NCI-H2081 treated with DMSO at 0.1 percent for 48 hours (cell line): ENCODE measurements at regions not wholly inside any gene's neighbourhood (a gene's known extent, or its start where the extent isn't known, plus 50 kb on each side); places are given as distances from the start of the nearest gene placed in this dataset.

ENCODE experiments used
- DNase-seq: peaks from one replicate; lab custom pipeline; 2025; lab: John Stamatoyannopoulos, UW

DNA sequence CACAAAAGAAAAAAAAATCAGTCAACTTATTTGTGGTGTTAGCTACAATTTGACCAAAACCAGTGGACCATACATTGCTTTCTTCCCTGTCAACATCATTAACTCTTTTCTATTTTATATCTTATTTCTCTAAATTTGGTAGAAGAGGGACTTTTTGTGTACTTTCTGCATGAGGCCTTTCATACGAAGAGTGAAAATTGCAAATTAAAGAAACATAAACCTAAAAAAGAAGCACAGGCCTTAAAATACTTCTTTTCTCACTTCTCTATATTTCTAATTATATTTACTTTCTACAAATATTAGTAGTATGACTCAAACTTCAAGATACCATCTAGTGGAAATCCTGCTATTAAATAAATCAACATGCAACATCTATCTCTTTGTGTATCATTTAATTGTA is 1073.4 kb upstream of the ZEB2 start:
- DNase-seq, result no peak

DNA sequence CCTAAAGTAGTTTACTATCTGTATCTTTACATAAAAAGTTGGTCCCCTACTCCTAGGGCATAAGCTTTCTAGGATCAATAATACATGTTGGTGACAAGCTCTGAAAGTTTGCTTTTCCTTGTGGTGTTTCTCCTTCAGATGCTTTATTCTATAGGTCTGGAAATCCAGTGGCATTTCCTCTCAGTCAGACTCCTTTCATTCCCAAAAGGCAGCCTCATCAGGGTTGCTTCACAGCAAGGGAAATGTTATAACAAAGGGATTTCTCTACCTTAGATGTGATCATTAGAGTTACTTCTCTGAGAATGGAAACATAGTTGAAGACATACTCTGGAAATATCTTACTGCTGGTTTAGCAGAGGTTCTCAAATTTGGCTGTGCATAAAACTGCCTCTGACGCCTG is 1072.4 kb upstream of the ZEB2 start:
- DNase-seq, result no peak

DNA sequence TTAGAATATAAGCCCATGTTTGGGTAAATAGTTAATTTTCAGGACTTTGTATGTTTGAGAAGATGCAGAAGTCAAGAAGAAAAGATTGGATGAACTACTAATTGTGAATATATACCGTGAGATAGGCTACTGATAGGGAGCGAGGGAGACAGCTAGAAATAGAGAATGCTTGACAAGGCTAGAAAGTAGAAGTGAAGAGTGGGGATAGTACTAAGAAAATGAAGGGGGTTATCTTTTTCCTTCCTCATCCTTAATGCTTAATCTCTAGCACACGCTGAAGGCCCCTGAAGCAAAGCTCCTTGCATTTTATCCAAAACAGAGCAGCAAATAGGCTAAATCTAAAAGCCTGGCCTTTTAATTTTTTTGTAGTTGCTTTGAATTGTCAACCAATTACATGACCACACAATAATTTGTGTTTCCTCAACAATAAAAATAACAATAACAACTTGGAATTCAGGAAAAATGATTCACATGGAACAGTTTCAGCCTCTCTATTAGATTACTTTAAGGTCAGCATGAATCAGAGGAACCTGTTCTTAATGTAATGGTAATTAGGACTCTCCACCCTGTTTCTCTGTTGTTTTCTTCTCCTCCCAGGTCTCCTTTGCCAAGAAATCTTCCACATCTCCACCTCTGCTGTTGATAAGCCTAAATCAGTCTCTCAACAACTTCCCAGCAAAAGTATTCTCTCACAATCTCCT is 1071.3 kb upstream of the ZEB2 start:
- DNase-seq, result no peak

DNA sequence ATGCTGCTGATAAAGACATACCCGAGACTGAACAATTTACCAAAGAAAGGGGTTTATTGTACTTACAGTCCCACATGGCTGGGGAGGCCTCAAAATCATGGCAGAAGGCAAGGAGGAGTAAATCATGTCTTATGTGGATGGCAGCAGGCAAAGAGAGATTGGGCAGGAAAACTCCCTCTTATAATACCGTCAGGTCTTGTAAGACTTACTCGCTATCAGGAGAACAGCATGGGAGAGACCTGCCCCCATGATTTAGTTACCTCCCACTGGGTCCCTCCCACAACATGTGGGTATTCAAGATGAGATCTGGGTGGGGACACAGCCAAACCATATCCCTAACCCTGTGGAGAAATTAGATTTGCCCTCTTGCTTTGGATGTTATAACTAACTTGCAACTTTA is 1068.0 kb upstream of the ZEB2 start:
- DNase-seq, result no peak

DNA sequence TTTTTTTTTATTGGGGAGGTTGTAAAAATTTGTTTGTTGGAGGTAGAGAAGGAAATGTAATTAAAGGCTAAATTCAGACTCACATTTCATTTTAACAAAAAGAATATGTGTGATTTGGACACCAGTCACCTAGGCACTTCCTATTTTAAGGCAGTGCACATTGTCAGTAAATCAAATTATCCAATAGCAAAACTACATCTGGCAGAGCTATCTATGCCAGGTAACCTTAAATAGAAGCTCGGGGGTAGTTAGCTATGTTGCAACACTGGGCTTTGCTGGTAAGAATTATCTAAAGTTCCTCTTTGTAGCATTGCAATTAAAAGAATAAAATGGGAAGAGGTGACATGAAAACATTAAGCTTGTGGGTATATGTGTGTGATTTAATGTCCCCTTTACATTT is 1064.4 kb upstream of the ZEB2 start:
- DNase-seq, result no peak

DNA sequence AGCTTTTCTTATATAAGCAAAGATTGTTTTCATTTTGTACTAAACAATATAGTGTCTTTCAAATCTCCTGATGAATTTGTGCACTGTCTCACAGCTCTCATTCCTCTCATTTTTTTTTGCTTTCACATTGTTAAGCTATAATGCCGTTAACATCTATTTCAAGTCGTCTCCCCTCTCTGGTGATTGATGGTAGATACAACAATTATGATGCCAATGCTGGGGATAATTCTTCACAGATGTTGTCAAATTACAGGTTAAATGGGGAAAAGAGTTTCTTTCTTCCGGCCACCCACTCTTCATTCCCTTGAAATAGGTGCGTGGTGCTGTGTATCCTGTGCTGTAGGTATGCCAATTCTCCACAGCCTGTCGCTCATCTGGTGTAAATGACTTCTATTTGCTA is 1053.7 kb upstream of the ZEB2 start:
- DNase-seq, result no peak

DNA sequence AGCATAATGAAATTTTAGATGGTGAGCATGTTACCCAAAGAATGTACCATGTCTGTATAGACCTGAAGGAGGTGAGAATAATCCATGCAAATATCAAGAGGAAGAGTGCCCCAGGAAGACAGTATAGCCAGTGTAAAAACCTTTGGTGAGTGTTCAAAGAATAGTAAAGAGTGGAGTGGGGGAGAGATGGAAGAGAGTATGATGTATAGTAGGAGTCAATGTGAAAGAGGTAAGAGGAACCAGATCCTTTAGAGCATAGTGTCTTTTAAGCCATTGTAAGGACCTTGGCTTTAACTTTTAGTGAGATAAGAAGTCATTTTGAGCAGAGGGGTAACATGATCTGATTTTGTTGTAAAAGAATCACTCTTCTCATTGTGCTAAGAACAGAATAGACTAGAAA is 1052.3 kb upstream of the ZEB2 start:
- no peak for DNase-seq

DNA sequence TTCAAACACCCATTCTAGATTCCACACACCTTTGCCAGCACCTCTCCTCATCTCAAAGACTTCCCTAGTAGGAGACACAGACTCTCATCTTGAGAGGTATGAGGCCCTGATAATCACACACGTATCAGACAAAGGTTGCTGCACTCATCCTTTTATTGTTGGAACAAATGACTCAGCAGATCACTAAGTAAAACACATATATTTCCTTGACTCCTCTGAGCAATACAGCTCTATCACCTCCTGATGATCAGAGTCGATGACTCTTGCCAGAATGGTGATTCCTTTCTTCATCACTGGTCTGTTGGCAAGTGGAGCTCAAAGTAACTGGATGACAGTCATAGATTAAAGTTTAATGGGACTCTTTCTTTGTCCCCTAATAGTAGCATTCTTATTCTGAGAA is 1049.2 kb upstream of the ZEB2 start:
- DNase-seq, result no peak

DNA sequence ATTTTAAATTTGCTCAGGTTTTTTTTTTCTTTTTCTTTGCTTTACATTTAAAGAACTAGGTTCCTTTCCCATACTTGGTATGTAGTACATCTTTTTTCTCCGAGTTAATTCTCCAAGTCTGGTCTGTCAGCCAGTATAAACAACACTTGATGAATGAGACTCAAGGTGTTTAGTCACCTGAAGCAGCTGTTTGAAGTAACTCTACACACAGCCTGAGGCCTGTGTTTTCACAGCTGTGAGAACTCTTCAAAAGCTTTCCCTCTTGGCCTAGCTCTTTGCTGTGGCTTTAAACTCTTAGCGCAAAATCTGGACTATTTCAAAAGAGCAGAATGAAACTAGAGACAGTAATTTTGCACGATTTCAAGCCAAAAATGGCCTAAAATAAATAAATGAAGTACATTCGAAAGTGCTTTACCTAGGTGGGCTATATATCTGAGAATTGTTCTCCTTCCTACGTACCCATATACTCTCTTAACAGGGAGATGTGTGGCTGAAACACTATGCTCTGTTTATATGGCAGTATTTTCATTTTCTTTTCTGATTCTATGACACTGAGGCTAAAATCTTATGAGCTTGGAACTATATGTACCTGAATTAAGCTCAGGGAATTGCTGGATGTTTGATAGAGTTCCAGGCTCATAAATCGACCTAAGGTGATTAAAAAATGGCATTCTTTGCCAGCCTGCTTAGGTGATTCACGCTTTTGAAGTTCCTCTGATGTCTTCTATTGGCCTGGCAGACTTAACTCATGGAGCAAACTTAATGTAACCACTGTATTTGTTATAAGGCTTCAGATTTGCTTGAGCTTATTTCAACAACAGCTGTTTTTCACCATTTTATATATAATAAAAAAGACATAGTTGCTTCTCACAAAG is 1044.1 kb upstream of the ZEB2 start:
- DNase-seq, result no peak

DNA sequence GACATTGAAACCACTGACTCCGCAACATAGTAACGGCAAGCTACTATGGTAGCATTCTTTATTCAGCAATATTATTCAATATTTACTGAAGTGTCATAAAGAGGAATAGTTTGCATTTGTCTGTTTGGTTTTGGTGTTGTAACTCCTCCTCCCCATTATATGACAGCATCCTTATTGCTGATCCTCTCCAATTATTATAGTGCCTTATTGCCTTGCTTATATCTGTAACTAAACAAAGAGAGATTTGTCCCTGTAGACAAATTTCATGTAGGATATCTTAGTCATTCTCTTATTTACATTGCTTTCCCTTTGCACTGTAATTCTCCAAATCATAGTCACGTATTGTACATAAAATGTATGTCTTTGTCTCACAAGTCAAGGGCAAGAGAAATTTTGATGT is 1041.2 kb upstream of the ZEB2 start:
- DNase-seq, result no peak

DNA sequence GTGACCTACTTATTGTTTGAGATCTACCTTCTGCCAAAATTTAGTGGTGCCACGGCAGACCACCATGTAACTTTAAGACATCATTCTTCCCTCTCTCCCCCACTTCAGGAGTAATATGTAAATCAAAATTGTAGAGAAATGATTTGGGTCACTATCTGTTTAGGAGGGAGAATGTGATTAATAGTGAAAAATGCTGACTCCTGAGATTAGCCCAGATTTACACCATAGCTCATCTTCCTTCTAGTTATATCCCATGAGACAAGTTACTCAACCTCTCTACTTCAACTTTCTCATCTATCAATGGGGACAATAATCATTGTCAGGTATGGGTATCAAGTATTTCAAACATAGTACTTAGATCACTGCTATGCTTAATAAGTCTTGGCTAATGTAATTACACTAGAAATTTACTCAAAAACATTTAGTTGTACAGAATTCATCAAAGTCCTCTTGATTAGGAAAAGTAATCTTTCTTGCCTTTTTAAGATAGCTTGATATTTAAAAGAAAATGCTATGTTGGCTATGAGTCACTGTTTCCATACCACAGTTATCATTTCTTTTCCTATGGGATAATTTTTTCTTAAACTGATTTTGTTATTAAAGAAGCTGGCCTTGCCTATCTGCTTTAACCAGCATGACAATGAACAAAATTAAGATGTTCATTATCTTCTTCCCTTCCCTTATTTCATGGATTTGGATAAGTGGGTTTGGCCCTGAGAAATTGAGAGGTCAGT is 1038.9 kb upstream of the ZEB2 start:
- no peak for DNase-seq

DNA sequence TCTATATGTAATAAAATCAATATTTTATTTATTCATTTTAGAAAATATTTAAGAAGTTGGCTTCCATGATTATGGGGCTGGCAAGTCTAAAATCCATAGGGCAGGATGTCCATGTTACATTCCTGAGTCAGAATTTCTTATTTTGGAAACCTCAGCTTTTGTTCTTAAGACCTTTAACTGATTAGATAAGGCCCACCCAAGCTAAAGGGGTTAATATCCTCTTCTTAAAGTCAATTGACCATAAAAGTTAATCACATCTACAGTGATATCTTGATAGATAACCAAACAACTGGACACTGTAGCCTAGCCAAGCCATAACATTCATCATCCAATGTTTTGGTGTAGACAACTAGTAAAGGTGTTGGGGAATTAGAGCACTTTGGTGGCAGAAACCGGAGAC is 1035.4 kb upstream of the ZEB2 start:
- no peak for DNase-seq

DNA sequence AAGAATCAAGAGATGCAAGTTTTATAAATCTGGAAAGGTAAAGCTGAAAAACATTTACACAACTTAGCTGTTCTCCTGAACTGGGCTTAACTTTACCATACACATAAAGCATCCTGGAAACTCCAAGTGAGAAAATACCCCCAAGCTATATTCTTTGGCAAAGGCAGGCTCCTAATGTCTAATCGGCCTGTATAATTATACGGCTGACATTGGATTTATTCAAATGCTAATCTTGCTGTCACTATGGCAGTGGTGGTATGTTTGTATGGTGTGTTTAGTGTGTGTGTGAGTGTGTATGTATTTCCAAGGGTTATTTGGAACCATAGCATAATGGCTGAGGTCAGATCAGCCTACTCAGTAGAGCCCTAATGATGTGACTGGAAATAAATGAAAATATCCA is 1031.8 kb upstream of the ZEB2 start:
- DNase-seq, result peak; percentile 80

DNA sequence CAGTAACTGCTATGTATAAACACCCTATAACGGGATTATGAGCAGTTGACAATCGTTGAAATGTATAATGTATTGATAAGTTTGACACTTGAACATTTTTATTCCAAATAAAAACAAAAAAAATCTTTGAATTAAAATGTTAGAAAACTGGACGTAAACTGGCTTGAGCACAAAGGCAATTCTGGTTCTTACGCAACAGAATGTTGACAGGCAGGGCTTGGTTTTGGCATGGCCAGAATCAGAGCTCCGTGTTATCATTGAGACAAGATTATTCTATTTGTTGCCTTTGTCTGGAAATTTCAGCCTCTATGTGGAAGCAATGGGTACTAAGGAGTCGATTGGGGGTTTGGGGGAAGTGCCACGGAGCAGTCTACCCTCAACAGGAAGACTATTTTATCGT is 1028.6 kb upstream of the ZEB2 start:
- DNase-seq, result no peak

DNA sequence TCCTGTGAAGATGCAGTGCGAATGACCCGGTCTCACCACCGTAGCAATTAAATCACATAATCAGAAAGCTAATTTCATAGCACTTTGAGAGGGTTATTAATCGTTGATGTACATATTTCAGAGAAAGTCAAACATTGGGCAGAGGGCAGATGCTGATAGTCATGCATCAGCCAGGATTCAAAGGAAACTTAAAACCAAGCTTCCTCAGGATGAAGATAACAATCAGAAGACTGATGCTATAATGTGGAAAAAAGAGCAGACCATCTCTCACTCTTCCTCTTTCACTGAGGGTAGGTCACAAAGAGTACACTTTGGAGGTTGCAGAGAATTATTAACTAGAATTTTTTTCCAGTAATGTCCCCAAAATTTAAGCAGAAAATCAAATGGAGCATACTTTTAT is 1027.7 kb upstream of the ZEB2 start:
- DNase-seq, result no peak

DNA sequence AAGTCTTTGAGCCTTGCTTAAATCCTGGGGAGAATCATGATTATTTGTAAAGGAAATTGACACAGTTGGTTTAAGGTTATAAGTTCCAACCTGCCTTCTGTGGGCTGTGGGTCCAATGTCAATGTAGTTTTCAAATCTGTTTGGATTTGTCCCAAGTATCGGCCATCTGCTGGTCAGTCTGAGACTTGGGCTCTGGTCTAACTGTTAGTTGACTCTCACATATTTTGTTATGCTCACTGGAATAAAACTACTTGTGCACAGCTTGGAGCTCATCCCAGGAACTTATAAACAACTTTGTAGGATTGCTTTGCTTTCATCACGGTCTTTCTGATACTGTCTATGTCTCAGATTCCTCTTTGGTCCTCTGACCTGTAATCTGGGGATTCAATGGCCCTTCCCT is 1026.2 kb upstream of the ZEB2 start:
- no peak for DNase-seq

DNA sequence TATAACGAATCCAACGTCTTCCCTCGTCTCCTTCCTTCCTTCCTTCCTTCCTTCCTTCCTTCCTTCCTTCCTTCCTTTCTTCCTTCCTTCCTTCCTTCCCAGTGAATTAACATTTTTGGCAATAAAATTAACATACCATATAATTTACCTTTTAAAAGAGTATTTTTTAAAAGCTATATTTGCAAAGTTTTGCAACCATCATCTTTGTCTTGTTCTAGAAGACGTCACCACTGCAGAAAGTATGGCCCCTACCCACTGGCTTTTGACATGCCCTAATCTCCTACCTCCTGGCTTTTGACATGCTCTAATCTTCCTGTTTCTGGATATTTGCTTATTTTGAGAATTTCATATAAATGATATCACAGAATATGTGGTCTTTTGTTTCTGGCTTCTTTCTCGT is 1023.9 kb upstream of the ZEB2 start:
- no peak for DNase-seq

DNA sequence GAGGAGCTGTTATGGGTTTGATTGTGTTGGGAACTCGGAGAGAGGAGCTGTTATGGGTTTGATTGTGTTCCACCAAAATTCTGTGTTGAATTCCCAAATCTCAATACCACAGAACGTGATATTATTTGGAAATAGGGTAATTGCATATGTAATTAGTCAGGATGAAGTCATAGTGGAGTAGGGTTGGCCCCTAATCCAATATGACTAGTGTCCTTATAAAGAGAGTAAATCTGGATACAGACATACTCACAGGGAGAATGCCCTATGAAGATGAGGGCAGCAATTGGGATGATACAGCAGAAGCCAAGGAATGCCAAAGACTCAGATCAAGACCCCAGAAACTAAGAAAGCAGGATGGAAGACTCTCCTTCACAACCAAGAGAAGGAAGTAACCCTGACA is 1023.2 kb upstream of the ZEB2 start:
- no peak for DNase-seq

DNA sequence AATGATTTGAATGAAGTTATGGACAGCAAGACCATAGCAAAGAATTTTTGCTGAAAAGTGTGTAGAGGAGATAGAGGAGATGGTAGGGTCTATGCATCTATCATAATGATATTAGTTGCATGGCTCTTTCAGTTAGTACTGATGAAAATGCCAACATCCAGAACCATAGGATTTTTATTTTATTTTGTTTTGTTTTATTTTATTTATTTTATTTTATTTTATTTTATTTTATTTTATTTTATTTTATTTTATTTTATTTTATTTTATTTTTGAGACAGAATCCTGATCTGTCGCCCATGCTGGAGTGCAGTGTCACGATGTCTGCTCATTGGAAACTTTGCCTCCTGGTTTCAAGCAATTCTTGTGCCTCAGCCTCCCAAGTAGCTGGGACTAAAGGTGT is 1021.1 kb upstream of the ZEB2 start:
- no peak for DNase-seq

DNA sequence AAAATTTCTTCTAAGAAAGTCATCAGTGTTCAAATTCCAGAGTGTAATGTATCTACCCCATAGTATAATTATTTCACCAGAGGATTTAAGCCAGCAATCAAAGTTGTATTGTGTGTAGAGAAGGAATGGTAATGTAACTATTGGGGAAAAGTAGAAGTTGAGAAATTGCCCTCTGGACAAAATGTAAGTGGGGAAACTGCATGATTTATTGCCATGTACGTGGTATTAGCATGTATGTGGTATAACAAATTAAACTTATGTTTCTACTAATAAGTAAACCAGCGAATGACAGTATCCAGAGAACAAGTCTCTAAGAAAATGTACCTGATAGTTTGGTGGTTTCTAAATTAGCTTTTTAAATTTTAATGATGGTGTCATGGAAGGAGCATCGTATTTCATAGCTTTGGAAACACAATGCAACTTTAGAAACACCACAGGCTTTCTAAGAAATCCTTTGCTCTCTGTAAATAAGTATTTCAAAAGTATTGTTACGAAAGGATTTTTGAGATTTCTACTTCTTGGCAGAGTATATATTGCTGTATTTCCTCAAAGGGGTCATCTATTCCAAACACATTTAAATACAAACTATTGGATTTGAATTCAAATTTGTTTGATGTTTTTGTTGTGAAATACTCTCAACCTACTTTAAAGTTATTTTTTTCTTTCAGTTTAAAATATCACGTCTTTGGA is 1018.9 kb upstream of the ZEB2 start:
- DNase-seq, result no peak

DNA sequence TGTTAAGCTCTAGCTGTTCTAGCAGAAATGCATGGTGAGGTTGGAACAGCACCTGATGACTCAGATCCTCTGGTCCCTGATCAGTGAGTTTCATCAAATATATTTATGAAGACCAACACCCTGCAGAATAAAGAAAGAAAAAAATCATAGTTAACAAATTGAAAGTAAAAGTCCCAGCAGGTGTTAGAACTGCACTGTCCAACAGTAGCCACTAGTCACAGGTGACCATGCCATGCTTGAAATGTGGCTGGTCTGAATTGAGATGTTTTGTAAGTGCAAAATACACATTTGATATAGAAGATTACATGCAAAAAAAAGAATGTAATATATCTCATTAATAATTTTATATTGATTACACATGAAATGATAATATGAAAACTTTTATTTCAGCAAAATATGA is 1010.7 kb upstream of the ZEB2 start:
- no peak for DNase-seq

DNA sequence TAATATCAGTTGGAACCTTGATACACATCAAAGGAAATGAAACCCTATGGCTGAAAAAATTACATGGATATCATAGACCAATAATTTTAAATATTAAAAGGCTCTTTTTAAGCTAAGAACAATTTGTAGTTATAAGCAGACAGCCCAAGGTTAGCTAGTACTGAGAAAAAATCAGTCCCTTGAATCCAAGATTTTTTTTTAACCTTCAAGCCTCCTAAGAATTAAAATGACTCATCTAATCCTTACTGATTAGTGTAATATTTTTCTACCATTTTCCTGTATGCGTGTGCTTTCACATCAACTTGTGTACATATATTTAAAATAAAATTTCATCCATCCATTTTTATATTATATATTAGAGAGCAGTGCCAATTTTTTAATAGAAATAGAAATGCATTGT is 1004.9 kb upstream of the ZEB2 start:
- DNase-seq, result no peak

DNA sequence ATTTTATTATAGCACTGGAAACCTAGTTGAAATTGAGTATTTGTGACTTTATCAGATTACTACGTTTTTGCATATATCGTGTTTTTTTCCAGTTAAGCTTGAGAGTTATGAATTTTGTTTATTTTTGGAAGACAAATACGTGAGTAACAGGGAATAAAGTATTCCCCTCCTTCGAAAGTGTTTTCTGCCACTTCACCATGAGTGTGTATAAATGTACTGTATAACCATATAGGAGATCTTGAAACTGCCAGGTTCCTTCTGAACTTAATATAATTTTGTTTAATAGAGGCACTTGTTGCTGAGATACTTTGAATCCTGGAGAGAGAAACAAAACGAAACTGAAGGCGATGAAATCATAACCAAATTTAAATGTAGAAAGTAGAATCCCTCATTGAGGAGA is 1004.4 kb upstream of the ZEB2 start:
- no peak for DNase-seq
